SH-SY5Y (cell line): ENCODE measurements at regions not wholly inside any gene's neighbourhood (a gene's known extent, or its start where the extent isn't known, plus 50 kb on each side); places are given as distances from the start of the nearest gene placed in this dataset.

Source experiments
- GATA2 ChIP-seq: IDR thresholded peaks from 2 replicates; pipeline ENCODE4 v1.6.1; 2011; ENCODE audit warnings: mild to moderate bottlenecking, low read depth, low read length
- GATA3 ChIP-seq: IDR thresholded peaks from 2 replicates; pipeline ENCODE4 v1.6.1; 2011; ENCODE audit warnings: low read depth, mild to moderate bottlenecking, low read length, moderate library complexity

- TF ChIP-seq GATA2 (no peak), GATA3 (no peak)
Observed at GRCh38 chr14:62162998-62163589, 400.9 kb downstream of the SNAPC1 start.
